ENCODE measurements at regions not wholly inside any gene's neighbourhood (a gene's known extent, or its start where the extent isn't known, plus 50 kb on each side); places are given as distances from the start of the nearest gene placed in this dataset.
A peak's percentile ranks its signal among the peaks of the same experiment; 100 is the strongest.

DNA sequence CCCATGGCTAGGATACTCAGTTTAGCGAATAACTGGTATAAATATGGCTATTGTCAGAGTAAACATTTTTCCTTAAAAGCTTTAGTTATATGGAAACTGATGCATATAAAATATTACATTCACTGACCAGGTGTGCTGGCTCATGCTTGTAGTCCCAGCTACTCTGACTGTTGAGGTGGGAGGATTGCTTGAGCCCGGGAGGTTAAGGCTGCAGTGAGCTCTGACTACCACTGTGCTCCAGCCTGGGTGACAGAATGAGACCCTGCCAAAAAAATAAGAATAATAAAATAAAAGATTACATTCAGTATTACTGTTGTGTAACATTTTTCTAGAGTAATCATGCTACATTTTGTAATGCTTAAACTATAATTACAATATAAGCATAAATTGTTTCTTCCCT lies 350.4 kb upstream of the FSIP2 start:
- POLR2A ChIA-PET = no interaction called here
- no peaks in the 10 kb centered on the region for H3K27me3 ChIP-seq (ENCODE audit: insufficient read depth)
- no peaks in the 10 kb centered on the region for H3K9me2 ChIP-seq
- CTCF ChIA-PET = interaction anchor here (1.2 to 1.6 kb wide), 2 partner anchors 14 to 851 kb away, joined by 4 read pairs; no protein-coding TSS in a partner anchor
- no peak for DNase-seq
- no peak overlapping the region for H3K27ac ChIP-seq (ENCODE audit: low read depth in 2 of 2, low read length in 1 of 2)
- no peaks in the 10 kb centered on the region for H3K36me3 ChIP-seq (replicated peaks in 1 of 2; ENCODE audit: control insufficient read depth in 1 of 2, insufficient read depth in 2 of 2, low read length in 1 of 2)
- no peak overlapping the region for H3K9ac ChIP-seq
- H4K20me1 ChIP-seq (ENCODE audit: insufficient read depth) = no peaks in the 10 kb centered on the region
- H3K79me2 ChIP-seq (ENCODE audit: insufficient read depth) = no peaks in the 10 kb centered on the region
- no peak for TF ChIP-seq POLR2AphosphoS5 (IDR thresholded peaks at IDR 0.05; ENCODE audit: low read depth, low read length)
- TF ChIP-seq, protein P1, sequence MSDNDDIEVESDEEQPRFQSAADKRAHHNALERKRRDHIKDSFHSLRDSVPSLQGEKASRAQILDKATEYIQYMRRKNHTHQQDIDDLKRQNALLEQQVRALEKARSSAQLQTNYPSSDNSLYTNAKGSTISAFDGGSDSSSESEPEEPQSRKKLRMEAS (IDR thresholded peaks at IDR 0.05; ENCODE audit: low read depth) = no peak
- no peak for TF ChIP-seq TAF1 (IDR thresholded peaks at IDR 0.05; ENCODE audit: borderline replicate concordance, low read depth, low read length)
- TF ChIP-seq MXI1 (IDR thresholded peaks at IDR 0.05; ENCODE audit: low read depth, low read length) = no peak
- TF ChIP-seq SIN3A (IDR thresholded peaks at IDR 0.05; ENCODE audit: borderline replicate concordance, low read depth, low read length) = no peak
- TF ChIP-seq, protein P2, sequence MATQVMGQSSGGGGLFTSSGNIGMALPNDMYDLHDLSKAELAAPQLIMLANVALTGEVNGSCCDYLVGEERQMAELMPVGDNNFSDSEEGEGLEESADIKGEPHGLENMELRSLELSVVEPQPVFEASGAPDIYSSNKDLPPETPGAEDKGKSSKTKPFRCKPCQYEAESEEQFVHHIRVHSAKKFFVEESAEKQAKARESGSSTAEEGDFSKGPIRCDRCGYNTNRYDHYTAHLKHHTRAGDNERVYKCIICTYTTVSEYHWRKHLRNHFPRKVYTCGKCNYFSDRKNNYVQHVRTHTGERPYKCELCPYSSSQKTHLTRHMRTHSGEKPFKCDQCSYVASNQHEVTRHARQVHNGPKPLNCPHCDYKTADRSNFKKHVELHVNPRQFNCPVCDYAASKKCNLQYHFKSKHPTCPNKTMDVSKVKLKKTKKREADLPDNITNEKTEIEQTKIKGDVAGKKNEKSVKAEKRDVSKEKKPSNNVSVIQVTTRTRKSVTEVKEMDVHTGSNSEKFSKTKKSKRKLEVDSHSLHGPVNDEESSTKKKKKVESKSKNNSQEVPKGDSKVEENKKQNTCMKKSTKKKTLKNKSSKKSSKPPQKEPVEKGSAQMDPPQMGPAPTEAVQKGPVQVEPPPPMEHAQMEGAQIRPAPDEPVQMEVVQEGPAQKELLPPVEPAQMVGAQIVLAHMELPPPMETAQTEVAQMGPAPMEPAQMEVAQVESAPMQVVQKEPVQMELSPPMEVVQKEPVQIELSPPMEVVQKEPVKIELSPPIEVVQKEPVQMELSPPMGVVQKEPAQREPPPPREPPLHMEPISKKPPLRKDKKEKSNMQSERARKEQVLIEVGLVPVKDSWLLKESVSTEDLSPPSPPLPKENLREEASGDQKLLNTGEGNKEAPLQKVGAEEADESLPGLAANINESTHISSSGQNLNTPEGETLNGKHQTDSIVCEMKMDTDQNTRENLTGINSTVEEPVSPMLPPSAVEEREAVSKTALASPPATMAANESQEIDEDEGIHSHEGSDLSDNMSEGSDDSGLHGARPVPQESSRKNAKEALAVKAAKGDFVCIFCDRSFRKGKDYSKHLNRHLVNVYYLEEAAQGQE (IDR thresholded peaks at IDR 0.05; ENCODE audit: low read depth, low read length) = no peak
- TF ChIP-seq RAD21 (IDR thresholded peaks at IDR 0.05; ENCODE audit: low read length) = no peak
- TF ChIP-seq RXRA (IDR thresholded peaks at IDR 0.05; ENCODE audit: borderline replicate concordance, low read depth) = no peak
- no peak for TF ChIP-seq PBX3 (IDR thresholded peaks at IDR 0.05)
- TF ChIP-seq RFX5 (IDR thresholded peaks at IDR 0.05; ENCODE audit: low read length) = no peak
- no peak for TF ChIP-seq SMC3 (IDR thresholded peaks at IDR 0.05; ENCODE audit: low read depth, low read length)
- TF ChIP-seq JUND (IDR thresholded peaks at IDR 0.05) = no peak
- no peak overlapping the region for H2AFZ ChIP-seq (ENCODE audit: low read depth)
- 36% methylated on average over 2 of the region's 2 CpGs for WGBS (ENCODE audit: low lambda C conversion rate)
- no peak overlapping the region for H3K4me3 ChIP-seq (ENCODE audit: low read depth in 2 of 2, low read length in 1 of 2)
- H3F3A ChIP-seq (replicated peaks; ENCODE audit: insufficient read depth) = no peaks in the 10 kb centered on the region
- no peaks in the 10 kb centered on the region; a peak in 2 of 4 replicates for H3K4me1 ChIP-seq (ENCODE audit: control insufficient read depth in 1 of 2, insufficient read depth in 2 of 2, low read depth in 1 of 2, low read length in 1 of 2)
- no peaks in the 10 kb centered on the region for H3K9me3 ChIP-seq
- no peak overlapping the region for H3K4me2 ChIP-seq

- CTCF ChIA-PET = no interaction called here
Measured at GRCh38 chr2:185391543-185391942, 347.1 kb upstream of the FSIP2 start.

More at GRCh38 chr2:185391543-185391942, 347.1 kb upstream of the FSIP2 start:
- TF ChIP-seq USF2 (IDR thresholded peaks at IDR 0.05; ENCODE audit: borderline replicate concordance, low read depth, low read length) (no peak), RCOR1 (IDR thresholded peaks at IDR 0.05; ENCODE audit: low read length) (peak; percentile 90), EP300 (IDR thresholded peaks at IDR 0.05; ENCODE audit: borderline replicate concordance in 1 of 2, low read depth in 1 of 2, low read length in 1 of 2) (peak in 1 of 2 experiments; percentile 87; a peak in 2 of 4 replicates), CHD2 (IDR thresholded peaks at IDR 0.05; ENCODE audit: low read length, partially characterized antibody) (peak; percentile 28), TCF12 (IDR thresholded peaks at IDR 0.05) (no peak)
- POLR2A ChIA-PET = no interaction called here
- H3K9me3 ChIP-seq = no peaks in the 10 kb centered on the region
- no peaks in the 10 kb centered on the region for H3K27me3 ChIP-seq (ENCODE audit: insufficient read depth)
- no peaks in the 10 kb centered on the region for H3F3A ChIP-seq (replicated peaks; ENCODE audit: insufficient read depth)
- no peak overlapping the region; a peak in 1 of 4 replicates for H3K27ac ChIP-seq (ENCODE audit: low read depth in 2 of 2, low read length in 1 of 2)
- H2AFZ ChIP-seq (ENCODE audit: low read depth) = no peak overlapping the region
- DNase-seq = peak; percentile 6
- no peaks in the 10 kb centered on the region; a peak in 2 of 4 replicates for H3K4me1 ChIP-seq (ENCODE audit: control insufficient read depth in 1 of 2, insufficient read depth in 2 of 2, low read depth in 1 of 2, low read length in 1 of 2)
- H3K4me2 ChIP-seq = no peak overlapping the region
- no peak overlapping the region for H3K9ac ChIP-seq
- H3K4me3 ChIP-seq (ENCODE audit: low read depth in 2 of 2, low read length in 1 of 2) = no peak overlapping the region
- no peaks in the 10 kb centered on the region for H3K79me2 ChIP-seq (ENCODE audit: insufficient read depth)
- no peaks in the 10 kb centered on the region for H3K9me2 ChIP-seq
- H4K20me1 ChIP-seq (ENCODE audit: insufficient read depth) = no peaks in the 10 kb centered on the region
- no peaks in the 10 kb centered on the region for H3K36me3 ChIP-seq (replicated peaks in 1 of 2; ENCODE audit: control insufficient read depth in 1 of 2, insufficient read depth in 2 of 2, low read length in 1 of 2)
